Fibroblast of the aortic adventitia (primary cell): ENCODE measurements at regions not wholly inside any gene's neighbourhood (a gene's known extent, or its start where the extent isn't known, plus 50 kb on each side); places are given as distances from the start of the nearest gene placed in this dataset.

Source experiments
- DNase-seq: peaks from one replicate; pipeline ENCODE4 v3.0.0-alpha.2; 2010; ENCODE audit warnings: low read depth
- H3K4me3 ChIP-seq: 2 replicates; pipeline ENCODE4 v1.5.1; 2011; ENCODE audit warnings: low read depth, mild to moderate bottlenecking, control low read depth, low read length, moderate library complexity
- CTCF ChIP-seq: IDR thresholded peaks from 2 replicates; pipeline ENCODE4 v1.5.1; 2011; ENCODE audit warnings: mild to moderate bottlenecking, low read length, control low read depth, inconsistent platforms; ENCODE audit not compliant: insufficient read depth

- no peak for TF ChIP-seq CTCF
- H3K4me3 ChIP-seq: no peak overlapping the region
- DNase-seq: peak; percentile 47
Measured at GRCh38 chr5:34587355-34588241, 68.5 kb upstream of the RAI14 start.

- DNase-seq: no peak
- no peak for TF ChIP-seq CTCF
- no peak overlapping the region for H3K4me3 ChIP-seq
Measured at GRCh38 chr5:34589832-34590231, 66.3 kb upstream of the RAI14 start.

GRCh38 chr5:34591723-34592122 lies 64.4 kb upstream of the RAI14 start:
- H3K4me3 ChIP-seq: no peak overlapping the region
- no peak for DNase-seq
- no peak for TF ChIP-seq CTCF

DNA sequence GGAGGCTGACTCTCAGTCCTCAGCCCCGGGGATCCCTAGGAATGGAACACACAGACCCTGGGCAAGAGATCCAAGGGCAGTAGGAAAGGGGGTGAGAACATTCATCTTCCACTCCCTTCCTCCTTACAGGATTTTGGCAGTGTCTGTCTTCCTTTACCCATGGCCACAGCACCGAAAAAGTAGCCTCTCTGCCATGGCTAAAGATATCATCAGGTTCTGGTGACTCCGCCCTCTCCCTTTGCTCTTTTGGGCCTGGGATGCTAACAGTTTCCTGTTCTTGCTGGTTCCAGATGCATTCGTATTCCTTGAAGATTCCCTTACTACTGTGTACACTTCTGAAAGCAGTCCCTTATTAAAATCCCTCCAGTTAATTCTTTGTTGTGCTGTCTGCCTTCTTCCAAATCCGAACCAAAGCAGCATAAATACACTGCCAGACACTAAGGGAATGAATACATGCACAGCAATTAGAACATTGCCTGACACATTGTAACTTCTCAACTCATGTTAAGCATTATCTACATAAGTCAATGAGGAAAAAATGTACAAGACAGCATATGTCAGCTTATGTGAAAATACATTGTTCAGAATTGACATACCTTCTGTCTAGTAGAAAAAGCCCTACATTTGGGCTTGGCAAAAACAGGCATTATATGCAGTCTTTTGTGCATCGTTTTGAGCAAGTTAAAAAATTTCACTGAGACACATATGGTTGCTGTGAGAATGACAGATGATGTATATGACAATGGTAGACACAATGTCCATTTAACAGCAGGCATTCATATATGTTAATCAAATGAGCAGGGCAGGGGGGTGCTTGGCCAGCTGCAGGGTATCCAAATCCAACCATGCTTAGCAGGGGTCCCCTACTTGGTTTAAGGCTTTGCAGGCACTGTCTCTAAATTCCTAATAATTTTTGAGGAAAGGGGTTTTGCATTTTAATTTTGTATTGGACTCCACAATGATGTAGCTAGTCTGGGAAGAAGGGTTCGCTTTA lies 58.8 kb upstream of the RAI14 start:
- no peak for TF ChIP-seq CTCF
- peak; percentile 48 for DNase-seq
- no peak overlapping the region for H3K4me3 ChIP-seq

- H3K4me3 ChIP-seq: no peak overlapping the region
- peak; percentile 92 for DNase-seq
- TF ChIP-seq CTCF: no peak
Measured at GRCh38 chr5:34598177-34598794, 57.8 kb upstream of the RAI14 start.

DNA sequence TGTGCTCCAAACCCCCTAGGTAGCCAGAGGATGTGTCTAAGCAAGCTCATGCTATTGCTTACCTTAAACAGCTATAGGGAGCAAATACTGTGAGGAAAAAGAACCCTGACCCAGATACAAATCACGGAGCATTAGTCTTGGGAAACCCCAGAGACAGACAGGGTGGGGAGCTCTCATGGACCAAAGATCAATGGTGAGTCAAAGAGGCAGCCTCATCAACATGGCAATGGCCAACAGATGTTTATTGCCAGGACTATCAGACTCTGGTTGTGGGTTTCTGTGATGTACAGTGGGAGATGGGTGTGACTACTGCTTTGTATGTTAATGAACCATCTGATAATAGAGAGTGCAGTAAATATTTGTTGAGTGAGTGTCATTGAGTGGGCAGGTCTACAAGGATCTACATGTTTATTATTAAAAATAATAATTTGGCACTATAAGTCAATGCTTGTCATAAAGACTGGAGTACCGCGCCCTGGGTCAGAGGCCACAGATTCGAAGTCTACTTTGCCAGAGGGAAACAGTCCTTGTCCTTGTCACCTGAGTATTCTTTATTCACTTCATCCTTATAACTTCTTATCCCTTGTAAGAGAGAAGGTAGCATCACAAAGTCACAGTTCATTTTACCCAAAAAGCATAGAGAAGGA lies 56.5 kb upstream of the RAI14 start:
- DNase-seq: peak; percentile 52
- TF ChIP-seq CTCF: no peak
- H3K4me3 ChIP-seq: no peak overlapping the region
